Fibroblast of lung (primary cell): ENCODE measurements at regions not wholly inside any gene's neighbourhood (a gene's known extent, or its start where the extent isn't known, plus 50 kb on each side); places are given as distances from the start of the nearest gene placed in this dataset.

Source experiments
- DNase-seq, 2 donors: peaks; one replicate each; pipeline versions ENCODE4 v3.0.0 to v3.0.0-alpha.2; 2010; ENCODE audit warnings: low read depth in 2 of 2
- H2AFZ ChIP-seq: 2 replicates; pipeline ENCODE4 v1.5.1; 2012; ENCODE audit warnings: low read length, control low read depth, inconsistent platforms
- H3K27ac ChIP-seq: 2 replicates; pipeline ENCODE4 v1.5.1; 2011; ENCODE audit warnings: low read length, control low read depth; ENCODE audit not compliant: insufficient read depth
- H3K27me3 ChIP-seq: 2 replicates; pipeline ENCODE4 v1.5.1; 2011; ENCODE audit warnings: mild to moderate bottlenecking, low read length; ENCODE audit not compliant: control insufficient read depth, insufficient read depth
- H3K36me3 ChIP-seq: 2 replicates; pipeline ENCODE4 v1.5.1; 2011; ENCODE audit warnings: low read length; ENCODE audit not compliant: control insufficient read depth, insufficient read depth
- H3K4me1 ChIP-seq: 2 replicates; pipeline ENCODE4 v1.5.1; 2011; ENCODE audit warnings: low read length; ENCODE audit not compliant: control insufficient read depth, insufficient read depth; ENCODE audit errors: extremely low read depth
- H3K4me2 ChIP-seq: 2 replicates; pipeline ENCODE4 v1.5.1; 2011; ENCODE audit warnings: low read length, control low read depth; ENCODE audit not compliant: insufficient read depth; ENCODE audit errors: extremely low read depth
- H3K4me3 ChIP-seq, 4 experiments: fragments of 200-600 bp in 1 of 4; sonication (generic) in 1 of 4; replicated peaks in 1 of 4; 2 replicates each; pipeline ENCODE4 v1.5.1; 2011 to 2016; ENCODE audit warnings: low read length in 4 of 4, low read depth in 3 of 4, mild to moderate bottlenecking in 3 of 4, control low read depth in 2 of 4, inconsistent platforms in 1 of 4, mixed read lengths in 1 of 4; ENCODE audit not compliant: insufficient read depth in 1 of 4; ENCODE audit errors: control extremely low read depth in 1 of 4
- H3K79me2 ChIP-seq: 2 replicates; pipeline ENCODE4 v1.5.1; 2012; ENCODE audit warnings: mild to moderate bottlenecking, low read length, inconsistent platforms; ENCODE audit not compliant: control insufficient read depth, insufficient read depth
- H3K9ac ChIP-seq: 2 replicates; pipeline ENCODE4 v1.5.1; 2011; ENCODE audit warnings: mild to moderate bottlenecking, low read length, control low read depth; ENCODE audit not compliant: insufficient read depth
- H3K9me3 ChIP-seq: 2 replicates; pipeline ENCODE4 v1.5.1; 2012; ENCODE audit warnings: low read depth, low read length; ENCODE audit not compliant: control insufficient read depth, insufficient read depth
- H4K20me1 ChIP-seq: 2 replicates; pipeline ENCODE4 v1.5.1; 2011; ENCODE audit warnings: low read length; ENCODE audit not compliant: control insufficient read depth, insufficient read depth; ENCODE audit errors: extremely low read depth
- CTCF ChIP-seq, 2 donors: IDR thresholded peaks in 1 of 2; conservative IDR thresholded peaks in 1 of 2; 1 replicate in 1 of 2; 2 replicates in 1 of 2; pipeline ENCODE4 v1.5.1; 2011 to 2012; ENCODE audit warnings: low read length in 2 of 2, control low read depth in 1 of 2, inconsistent platforms in 1 of 2, low read depth in 1 of 2, mild to moderate bottlenecking in 1 of 2
- EZH2 ChIP-seq: IDR thresholded peaks from 2 replicates; pipeline ENCODE4 v1.5.1; 2012; ENCODE audit warnings: low read length, control low read depth, mild to moderate bottlenecking; ENCODE audit errors: missing control alignments

- TF ChIP-seq CTCF (conservative IDR thresholded peaks at IDR 0.05 in 1 of 2, IDR thresholded peaks at IDR 0.05 in 1 of 2; ENCODE audit: low read depth in 1 of 2, low read length in 2 of 2) (no peak), EZH2 (no peak)
- H3K27ac ChIP-seq, result no peak overlapping the region
- H3K4me2 ChIP-seq, result no peak overlapping the region
- H3K9me3 ChIP-seq, result no peaks in the 10 kb centered on the region
- H3K79me2 ChIP-seq, result no peaks in the 10 kb centered on the region
- no peaks in the 10 kb centered on the region for H3K36me3 ChIP-seq
- H3K9ac ChIP-seq, result no peak overlapping the region
- H3K4me1 ChIP-seq, result no peaks in the 10 kb centered on the region
- no peaks in the 10 kb centered on the region for H4K20me1 ChIP-seq
- H3K27me3 ChIP-seq, result no peaks in the 10 kb centered on the region
- no peak overlapping the region for H2AFZ ChIP-seq
- DNase-seq, result no peak
- no peak overlapping the region for H3K4me3 ChIP-seq
Measured at GRCh38 chr22:48708558-48709245, 1119.0 kb downstream of the BRD1 start.

GRCh38 chr22:48707763-48708557 is 1119.7 kb downstream of the BRD1 start:
- Histone ChIP-seq H3K4me2 (no peak overlapping the region), H3K9ac (no peak overlapping the region), H3K9me3 (no peaks in the 10 kb centered on the region), H3K4me1 (no peaks in the 10 kb centered on the region), H3K36me3 (no peaks in the 10 kb centered on the region), H3K27ac (no peak overlapping the region), H2AFZ (no peak overlapping the region), H3K79me2 (no peaks in the 10 kb centered on the region), H3K4me3 (no peak overlapping the region), H4K20me1 (no peaks in the 10 kb centered on the region), H3K27me3 (no peaks in the 10 kb centered on the region)
- TF ChIP-seq CTCF (conservative IDR thresholded peaks at IDR 0.05 in 1 of 2, IDR thresholded peaks at IDR 0.05 in 1 of 2; ENCODE audit: low read depth in 1 of 2, low read length in 2 of 2) (no peak), EZH2 (no peak)
- DNase-seq, result no peak

GRCh38 chr22:48706934-48707762 is 1120.5 kb downstream of the BRD1 start:
- Histone ChIP-seq H4K20me1 (no peaks in the 10 kb centered on the region), H3K36me3 (no peaks in the 10 kb centered on the region), H3K27ac (no peak overlapping the region), H3K9me3 (no peaks in the 10 kb centered on the region), H3K4me2 (no peak overlapping the region), H3K79me2 (no peaks in the 10 kb centered on the region), H3K9ac (no peak overlapping the region), H3K4me1 (no peaks in the 10 kb centered on the region), H3K27me3 (no peaks in the 10 kb centered on the region), H2AFZ (no peak overlapping the region), H3K4me3 (no peak overlapping the region)
- no peak for DNase-seq
- TF ChIP-seq CTCF (conservative IDR thresholded peaks at IDR 0.05 in 1 of 2, IDR thresholded peaks at IDR 0.05 in 1 of 2; ENCODE audit: low read depth in 1 of 2, low read length in 2 of 2), result no peak
- TF ChIP-seq EZH2, result no peak
